ENCODE measurements at regions not wholly inside any gene's neighbourhood (a gene's known extent, or its start where the extent isn't known, plus 50 kb on each side); places are given as distances from the start of the nearest gene placed in this dataset.
A peak's percentile ranks its signal among the peaks of the same experiment; 100 is the strongest.

GRCh38 chr5:110258460-110259216, 467.8 kb downstream of the TMEM232 start:
- TF ChIP-seq POLR2A (IDR thresholded peaks at IDR 0.05): no peak
- TF ChIP-seq, protein P1, sequence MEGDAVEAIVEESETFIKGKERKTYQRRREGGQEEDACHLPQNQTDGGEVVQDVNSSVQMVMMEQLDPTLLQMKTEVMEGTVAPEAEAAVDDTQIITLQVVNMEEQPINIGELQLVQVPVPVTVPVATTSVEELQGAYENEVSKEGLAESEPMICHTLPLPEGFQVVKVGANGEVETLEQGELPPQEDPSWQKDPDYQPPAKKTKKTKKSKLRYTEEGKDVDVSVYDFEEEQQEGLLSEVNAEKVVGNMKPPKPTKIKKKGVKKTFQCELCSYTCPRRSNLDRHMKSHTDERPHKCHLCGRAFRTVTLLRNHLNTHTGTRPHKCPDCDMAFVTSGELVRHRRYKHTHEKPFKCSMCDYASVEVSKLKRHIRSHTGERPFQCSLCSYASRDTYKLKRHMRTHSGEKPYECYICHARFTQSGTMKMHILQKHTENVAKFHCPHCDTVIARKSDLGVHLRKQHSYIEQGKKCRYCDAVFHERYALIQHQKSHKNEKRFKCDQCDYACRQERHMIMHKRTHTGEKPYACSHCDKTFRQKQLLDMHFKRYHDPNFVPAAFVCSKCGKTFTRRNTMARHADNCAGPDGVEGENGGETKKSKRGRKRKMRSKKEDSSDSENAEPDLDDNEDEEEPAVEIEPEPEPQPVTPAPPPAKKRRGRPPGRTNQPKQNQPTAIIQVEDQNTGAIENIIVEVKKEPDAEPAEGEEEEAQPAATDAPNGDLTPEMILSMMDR (IDR thresholded peaks at IDR 0.05): no peak
- WGBS, 2 donors: 76 to 84% methylated on average over 5 of the region's 5 CpGs

DNA sequence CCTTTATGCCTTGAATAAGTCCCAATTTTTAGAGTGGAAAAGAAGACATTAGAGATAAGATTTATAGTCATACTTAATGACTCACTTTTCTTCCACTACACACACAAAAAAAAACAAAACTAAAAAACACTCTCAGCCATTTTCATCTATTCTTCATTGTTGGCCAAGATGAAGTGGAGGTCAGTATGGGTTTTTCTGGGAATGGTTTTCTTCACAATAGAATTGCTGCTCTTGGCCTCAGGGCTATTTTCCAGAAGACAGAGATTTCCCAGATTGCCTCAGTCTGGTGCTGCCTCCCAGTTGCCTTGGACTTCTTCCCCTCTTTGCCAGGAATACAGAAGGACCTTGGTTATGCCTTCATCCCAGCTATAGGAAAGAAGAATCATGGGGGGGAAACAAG, 463.7 kb downstream of the TMEM232 start:
- no peaks in the 10 kb centered on the region for H3K9me3 ChIP-seq
- H3K27me3 ChIP-seq: no peaks in the 10 kb centered on the region
- TF ChIP-seq, protein P1 (IDR thresholded peaks at IDR 0.05): no peak
- no peak for TF ChIP-seq POLR2A (IDR thresholded peaks at IDR 0.05)
- H3K4me1 ChIP-seq: no peaks in the 10 kb centered on the region
- ATAC-seq: no peak
- no peak overlapping the region for H3K27ac ChIP-seq
- intact Hi-C loops (cut with DNase I): no loop called here
- H3K4me3 ChIP-seq: no peak overlapping the region
- H3K36me3 ChIP-seq (replicated peaks in 1 of 2; ENCODE audit: insufficient read depth in 1 of 2, low read depth in 2 of 2): no peaks in the 10 kb centered on the region
- peak in 1 of 4 donors; percentile 2 for DNase-seq

More at GRCh38 chr5:110258460-110259216, 467.8 kb downstream of the TMEM232 start:
- no peaks in the 10 kb centered on the region for H3K36me3 ChIP-seq (replicated peaks in 1 of 2; ENCODE audit: insufficient read depth in 1 of 2, low read depth in 2 of 2)
- no peak overlapping the region for H3K27ac ChIP-seq
- H3K9me3 ChIP-seq: no peaks in the 10 kb centered on the region
- no peak for ATAC-seq
- intact Hi-C loops (cut with DNase I): no loop called here
- no peak overlapping the region for H3K4me3 ChIP-seq
- H3K4me1 ChIP-seq: no peaks in the 10 kb centered on the region
- no peaks in the 10 kb centered on the region for H3K27me3 ChIP-seq
- DNase-seq: peak in 1 of 4 donors; percentile 5

DNA sequence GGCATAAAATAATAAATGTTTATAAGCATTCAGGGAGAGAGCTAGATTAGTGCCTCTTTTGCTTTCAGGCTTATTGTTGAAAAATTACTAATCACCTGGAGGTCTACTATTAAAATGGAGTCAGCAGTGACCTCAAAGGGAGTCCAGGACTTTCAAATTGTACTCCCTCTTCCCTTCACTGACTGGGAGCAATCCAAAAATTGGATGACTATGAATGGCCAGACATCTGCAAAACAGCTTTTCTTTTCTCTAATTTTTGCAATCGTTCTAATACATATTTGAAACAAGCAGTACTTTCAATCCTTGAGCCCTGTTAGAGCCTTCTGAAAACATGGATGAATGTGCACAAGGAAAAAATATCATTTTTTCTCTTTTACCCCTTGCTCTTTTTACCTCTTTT, 461.8 kb downstream of the TMEM232 start:
- intact Hi-C loops (cut with DNase I): no loop called here
- Histone ChIP-seq H3K9me3 (no peaks in the 10 kb centered on the region), H3K27ac (no peak overlapping the region), H3K27me3 (no peaks in the 10 kb centered on the region), H3K4me1 (no peaks in the 10 kb centered on the region), H3K36me3 (replicated peaks in 1 of 2; ENCODE audit: insufficient read depth in 1 of 2, low read depth in 2 of 2) (no peaks in the 10 kb centered on the region), H3K4me3 (no peak overlapping the region)
- TF ChIP-seq, protein P1 (IDR thresholded peaks at IDR 0.05): no peak
- no peak for TF ChIP-seq POLR2A (IDR thresholded peaks at IDR 0.05)
- WGBS, 2 donors: 44 to 46% methylated on average over 1 of the region's 1 CpG
- DNase-seq (no peak), ATAC-seq (no peak)

GRCh38 chr5:110265162-110265561, 461.3 kb downstream of the TMEM232 start:
- H3K4me1 ChIP-seq: no peaks in the 10 kb centered on the region
- H3K4me3 ChIP-seq: no peak overlapping the region
- intact Hi-C loops (cut with DNase I): no loop called here
- 81 to 96% methylated on average over 2 of the region's 2 CpGs for WGBS, 2 donors
- no peak overlapping the region for H3K27ac ChIP-seq
- no peak for DNase-seq
- no peak for ATAC-seq
- H3K27me3 ChIP-seq: no peaks in the 10 kb centered on the region
- no peaks in the 10 kb centered on the region for H3K9me3 ChIP-seq
- TF ChIP-seq, protein P1 (IDR thresholded peaks at IDR 0.05): no peak
- TF ChIP-seq POLR2A (IDR thresholded peaks at IDR 0.05): no peak
- no peaks in the 10 kb centered on the region for H3K36me3 ChIP-seq (replicated peaks in 1 of 2; ENCODE audit: insufficient read depth in 1 of 2, low read depth in 2 of 2)

- WGBS, 2 donors: 82 to 83% methylated on average over 9 of the region's 9 CpGs
- no peak for ATAC-seq
- TF ChIP-seq POLR2A (IDR thresholded peaks at IDR 0.05): no peak
- TF ChIP-seq, protein P1 (IDR thresholded peaks at IDR 0.05): no peak
Measured at GRCh38 chr5:110267714-110268113, 458.8 kb downstream of the TMEM232 start.

More at GRCh38 chr5:110267714-110268113, 458.8 kb downstream of the TMEM232 start:
- Histone ChIP-seq H3K4me3 (no peak overlapping the region), H3K27ac (no peak overlapping the region), H3K36me3 (replicated peaks in 1 of 2; ENCODE audit: insufficient read depth in 1 of 2, low read depth in 2 of 2) (no peaks in the 10 kb centered on the region), H3K9me3 (no peaks in the 10 kb centered on the region), H3K4me1 (no peaks in the 10 kb centered on the region), H3K27me3 (no peaks in the 10 kb centered on the region)
- DNase-seq: no peak
- intact Hi-C loops (cut with DNase I): no loop called here
